Vagina (tissue), 2 donors: ENCODE measurements at regions not wholly inside any gene's neighbourhood (a gene's known extent, or its start where the extent isn't known, plus 50 kb on each side); places are given as distances from the start of the nearest gene placed in this dataset.

Experiments used
- CTCF ChIP-seq, 3 experiments: fragments of 450-650 bp in 2 of 3; fragments of 200-600 bp in 1 of 3; sonication (generic) in 1 of 3; IDR thresholded peaks; one replicate each; pipeline ENCODE4 v1.5.1; 2017 to 2019; ENCODE audit warnings: antibody characterized with exemption in 3 of 3, mild to moderate bottlenecking in 2 of 3, moderate library complexity in 2 of 3
- POLR2A ChIP-seq, 2 donors: fragments of 450-650 bp; IDR thresholded peaks; one replicate each; pipeline ENCODE4 v1.6.1; 2017; ENCODE audit warnings: antibody characterized with exemption in 2 of 2, mild to moderate bottlenecking in 2 of 2, moderate library complexity in 2 of 2
- POLR2AphosphoS5 ChIP-seq, 2 donors: sonication (generic); formaldehyde crosslinking; IDR thresholded peaks; one replicate each; pipeline ENCODE4 v1.9.0; 2017; ENCODE audit warnings: antibody characterized with exemption in 2 of 2, mild to moderate bottlenecking in 2 of 2, low read depth in 1 of 2; ENCODE audit not compliant: insufficient read depth in 1 of 2

- TF ChIP-seq POLR2AphosphoS5 (IDR thresholded peaks at IDR 0.05; ENCODE audit: insufficient read depth in 1 of 2, low read depth in 1 of 2) (no peak), CTCF (IDR thresholded peaks at IDR 0.05) (no peak), POLR2A (IDR thresholded peaks at IDR 0.05) (no peak)
These were observed 78.4 kb downstream of the CBLL2 start for GRCh38 chrX:22351076-22351475.
